ENCODE measurements at regions not wholly inside any gene's neighbourhood (a gene's known extent, or its start where the extent isn't known, plus 50 kb on each side); places are given as distances from the start of the nearest gene placed in this dataset.

GRCh38 chr9:20284601-20285289, 337.6 kb downstream of the MLLT3 start:
- Mint-ChIP-seq H3K27ac (no peak overlapping the region), H3K4me3 (no peak overlapping the region), H3K4me1 (no peaks in the 10 kb centered on the region), H3K9me3 (no peaks in the 10 kb centered on the region), H3K36me3 (ENCODE audit: low read depth) (no peaks in the 10 kb centered on the region), H3K27me3 (no peaks in the 10 kb centered on the region)
- DNase-seq (no peak), ATAC-seq (ENCODE audit: low read depth) (no peak)
- POLR2A ChIA-PET, result no interaction called here
- CTCF ChIA-PET, result interaction anchor here (0.6 kb wide), 1 partner anchor 139 kb away, joined by 3 read pairs; no protein-coding TSS in a partner anchor
- intact Hi-C loops (cut with micrococcal nuclease), result no loop called here
- no peak for TF ChIP-seq CTCF (IDR thresholded peaks at IDR 0.05)

- H3K9me3 Mint-ChIP-seq, result peaks cover 9% of the 10 kb centered on the region
- DNase-seq (no peak), ATAC-seq (ENCODE audit: low read depth) (no peak)
- no peak overlapping the region for H3K27ac Mint-ChIP-seq
- no peak for TF ChIP-seq CTCF (IDR thresholded peaks at IDR 0.05)
- H3K4me1 Mint-ChIP-seq, result no peaks in the 10 kb centered on the region
- POLR2A ChIA-PET, result no interaction called here
- no peaks in the 10 kb centered on the region for H3K36me3 Mint-ChIP-seq (ENCODE audit: low read depth)
- intact Hi-C loops (cut with micrococcal nuclease), result no loop called here
- H3K4me3 Mint-ChIP-seq, result no peak overlapping the region
- no peaks in the 10 kb centered on the region for H3K27me3 Mint-ChIP-seq
- CTCF ChIA-PET, result no interaction called here
Measured at GRCh38 chr9:20280330-20280729, 342.0 kb downstream of the MLLT3 start.

GRCh38 chr9:20276762-20277161, 345.5 kb downstream of the MLLT3 start:
- CTCF ChIA-PET, result no interaction called here

GRCh38 chr9:20271723-20272122, 350.6 kb downstream of the MLLT3 start:
- H3K36me3 Mint-ChIP-seq (ENCODE audit: low read depth), result no peaks in the 10 kb centered on the region
- H3K4me3 Mint-ChIP-seq, result no peak overlapping the region
- no peak for DNase-seq
- intact Hi-C loops (cut with micrococcal nuclease), result no loop called here
- no peak for ATAC-seq (ENCODE audit: low read depth)
- no peak for TF ChIP-seq CTCF (IDR thresholded peaks at IDR 0.05)
- no peaks in the 10 kb centered on the region for H3K4me1 Mint-ChIP-seq
- ChIA-PET CTCF (no interaction called here), POLR2A (no interaction called here)
- peaks cover 5% of the 10 kb centered on the region for H3K27me3 Mint-ChIP-seq
- no peak overlapping the region for H3K27ac Mint-ChIP-seq
- H3K9me3 Mint-ChIP-seq, result peaks cover 2% of the 10 kb centered on the region

More at GRCh38 chr9:20276762-20277161, 345.5 kb downstream of the MLLT3 start:
- ATAC-seq (ENCODE audit: low read depth), result no peak
- POLR2A ChIA-PET, result interaction anchor here (0.6 kb wide), 1 partner anchor 894 kb away, joined by 6 read pairs; no protein-coding TSS in a partner anchor
- H3K4me3 Mint-ChIP-seq, result no peak overlapping the region
- no peaks in the 10 kb centered on the region for H3K36me3 Mint-ChIP-seq (ENCODE audit: low read depth)
- intact Hi-C loops (cut with micrococcal nuclease), result no loop called here
- H3K27me3 Mint-ChIP-seq, result peaks cover 2% of the 10 kb centered on the region
- no peak for TF ChIP-seq CTCF (IDR thresholded peaks at IDR 0.05)
- H3K27ac Mint-ChIP-seq, result no peak overlapping the region
- peaks cover 9% of the 10 kb centered on the region for H3K9me3 Mint-ChIP-seq
- H3K4me1 Mint-ChIP-seq, result no peaks in the 10 kb centered on the region
- no peak for DNase-seq

GRCh38 chr9:20271096-20271495, 351.2 kb downstream of the MLLT3 start:
- H3K9me3 Mint-ChIP-seq, result peaks cover 5% of the 10 kb centered on the region
- no peak overlapping the region for H3K27ac Mint-ChIP-seq
- intact Hi-C loops (cut with micrococcal nuclease), result no loop called here
- ChIA-PET POLR2A (no interaction called here), CTCF (no interaction called here)
- no peaks in the 10 kb centered on the region for H3K36me3 Mint-ChIP-seq (ENCODE audit: low read depth)
- no peaks in the 10 kb centered on the region for H3K4me1 Mint-ChIP-seq
- TF ChIP-seq CTCF (IDR thresholded peaks at IDR 0.05), result no peak
- H3K27me3 Mint-ChIP-seq, result peaks cover 5% of the 10 kb centered on the region
- H3K4me3 Mint-ChIP-seq, result no peak overlapping the region
- DNase-seq, result no peak
- ATAC-seq (ENCODE audit: low read depth), result no peak
